Cardiac fibroblast (primary cell): ENCODE measurements at regions not wholly inside any gene's neighbourhood (a gene's known extent, or its start where the extent isn't known, plus 50 kb on each side); places are given as distances from the start of the nearest gene placed in this dataset.

Source experiments
- DNase-seq, 2 donors: peaks; one replicate each; pipeline versions ENCODE4 v3.0.0 to v3.0.0-alpha.2; 2010; ENCODE audit warnings: low read depth in 2 of 2
- H3K4me3 ChIP-seq, 2 donors: replicated peaks in 1 of 2; 1 replicate in 1 of 2; 2 replicates in 1 of 2; pipeline ENCODE4 v1.5.1; 2011; ENCODE audit warnings: low read depth in 2 of 2, low read length in 2 of 2, mild to moderate bottlenecking in 2 of 2, moderate library complexity in 1 of 2
- TF ChIP-seq, protein P1 (sequence below): IDR thresholded peaks from one replicate; pipeline ENCODE4 v1.5.1; 2011; ENCODE audit warnings: low read depth, mild to moderate bottlenecking, low read length, inconsistent platforms

DNA sequence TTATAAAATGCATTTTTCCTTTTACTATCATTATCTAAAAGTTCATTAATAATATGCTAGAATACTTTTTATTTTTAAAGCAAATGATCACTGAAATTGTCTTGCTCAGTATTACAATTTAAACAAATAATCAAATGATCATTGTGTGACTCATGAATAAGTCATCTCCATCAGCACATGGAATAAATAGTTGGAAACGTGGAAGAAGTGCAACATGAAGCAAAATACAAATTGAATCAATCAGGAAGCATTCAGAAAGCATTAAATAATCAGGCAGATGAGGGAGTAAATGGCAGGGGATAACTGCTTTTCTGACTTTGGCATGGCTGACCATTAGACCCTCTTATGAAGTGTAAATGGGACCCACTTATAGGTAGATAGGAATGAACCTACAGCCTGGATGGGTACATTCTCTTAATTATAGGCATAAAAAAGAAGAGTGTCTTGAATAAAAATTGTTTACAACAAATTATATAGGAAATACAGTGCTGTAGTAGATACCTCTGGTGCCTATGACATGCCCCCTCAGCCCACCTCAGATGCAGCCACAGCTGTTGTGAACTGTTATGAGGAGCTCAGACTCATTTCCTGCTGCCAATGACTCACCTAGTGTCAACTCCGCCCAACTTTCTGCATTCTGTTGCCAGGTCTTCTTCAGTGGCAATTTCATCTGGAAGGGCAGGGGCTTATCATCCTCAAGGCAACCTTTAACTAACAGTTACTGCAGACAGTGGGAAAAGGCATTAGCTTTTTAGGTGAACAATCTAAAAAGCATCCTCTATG, 936.0 kb downstream of the TRIB2 start:
- DNase-seq: peak in 1 of 2 donors; percentile 79
- TF ChIP-seq, protein P1, sequence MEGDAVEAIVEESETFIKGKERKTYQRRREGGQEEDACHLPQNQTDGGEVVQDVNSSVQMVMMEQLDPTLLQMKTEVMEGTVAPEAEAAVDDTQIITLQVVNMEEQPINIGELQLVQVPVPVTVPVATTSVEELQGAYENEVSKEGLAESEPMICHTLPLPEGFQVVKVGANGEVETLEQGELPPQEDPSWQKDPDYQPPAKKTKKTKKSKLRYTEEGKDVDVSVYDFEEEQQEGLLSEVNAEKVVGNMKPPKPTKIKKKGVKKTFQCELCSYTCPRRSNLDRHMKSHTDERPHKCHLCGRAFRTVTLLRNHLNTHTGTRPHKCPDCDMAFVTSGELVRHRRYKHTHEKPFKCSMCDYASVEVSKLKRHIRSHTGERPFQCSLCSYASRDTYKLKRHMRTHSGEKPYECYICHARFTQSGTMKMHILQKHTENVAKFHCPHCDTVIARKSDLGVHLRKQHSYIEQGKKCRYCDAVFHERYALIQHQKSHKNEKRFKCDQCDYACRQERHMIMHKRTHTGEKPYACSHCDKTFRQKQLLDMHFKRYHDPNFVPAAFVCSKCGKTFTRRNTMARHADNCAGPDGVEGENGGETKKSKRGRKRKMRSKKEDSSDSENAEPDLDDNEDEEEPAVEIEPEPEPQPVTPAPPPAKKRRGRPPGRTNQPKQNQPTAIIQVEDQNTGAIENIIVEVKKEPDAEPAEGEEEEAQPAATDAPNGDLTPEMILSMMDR: no peak
- no peak overlapping the region for H3K4me3 ChIP-seq

DNA sequence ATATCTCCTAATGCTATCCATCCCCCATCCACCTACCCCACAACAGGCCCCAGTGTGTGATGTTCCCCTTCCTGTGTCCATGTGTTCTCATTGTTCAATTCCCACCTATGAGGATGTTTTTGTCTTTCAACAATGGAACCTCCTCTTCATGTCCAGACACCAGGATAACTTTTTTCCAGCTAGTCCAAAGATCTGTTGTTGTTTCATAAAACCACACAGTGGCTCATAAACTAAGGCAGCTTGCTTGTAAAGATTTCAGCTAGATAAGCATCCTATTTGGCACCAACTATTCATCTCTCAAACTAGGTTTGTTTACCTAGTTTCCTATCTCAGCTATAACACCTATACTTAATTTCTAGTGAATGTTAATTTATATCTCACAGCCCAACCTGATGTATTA, 937.7 kb downstream of the TRIB2 start:
- H3K4me3 ChIP-seq: no peak overlapping the region
- no peak for DNase-seq
- TF ChIP-seq, protein P1: no peak

DNA sequence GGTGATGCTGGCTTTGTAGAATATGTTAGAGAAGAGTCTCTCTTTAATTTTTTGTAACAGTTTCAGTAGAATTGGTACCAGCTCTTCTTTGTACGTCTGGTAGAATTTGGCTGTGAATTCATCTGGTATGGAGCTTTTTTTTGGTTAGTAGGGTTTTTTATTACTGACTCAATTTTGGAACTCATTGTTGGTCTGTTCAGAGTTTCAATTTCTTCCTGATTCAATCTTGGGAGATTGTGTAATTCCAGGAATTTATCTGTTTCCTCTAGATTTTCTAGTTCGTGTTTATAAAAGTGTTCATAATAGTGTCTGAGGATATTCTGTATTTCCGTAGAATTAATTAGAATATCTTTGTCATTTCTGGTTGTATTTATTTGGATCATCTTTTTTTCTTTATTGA, 943.5 kb downstream of the TRIB2 start:
- DNase-seq: peak in 1 of 2 donors; percentile 28
- TF ChIP-seq, protein P1: no peak
- H3K4me3 ChIP-seq: no peak overlapping the region

DNA sequence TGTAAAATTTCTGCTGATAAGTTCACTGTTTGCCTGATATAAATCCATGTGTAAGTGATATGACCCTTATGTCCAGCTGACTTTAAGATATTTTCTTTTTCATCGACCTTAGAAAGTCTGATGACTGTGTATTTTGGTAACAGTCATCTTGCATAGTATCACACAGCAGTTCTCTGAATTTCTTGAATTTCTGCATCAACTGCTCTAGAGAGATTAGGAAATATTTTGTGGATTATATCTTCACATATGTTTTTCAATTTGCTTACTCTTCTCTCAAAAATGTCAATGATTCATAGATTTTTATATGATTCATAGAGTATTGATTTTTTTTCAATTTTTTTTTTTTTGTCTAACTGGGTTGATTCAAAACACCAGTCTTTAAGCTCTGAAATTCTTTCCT, 945.3 kb downstream of the TRIB2 start:
- H3K4me3 ChIP-seq: no peak overlapping the region
- peak in 1 of 2 donors; percentile 73 for DNase-seq
- TF ChIP-seq, protein P1: no peak

DNA sequence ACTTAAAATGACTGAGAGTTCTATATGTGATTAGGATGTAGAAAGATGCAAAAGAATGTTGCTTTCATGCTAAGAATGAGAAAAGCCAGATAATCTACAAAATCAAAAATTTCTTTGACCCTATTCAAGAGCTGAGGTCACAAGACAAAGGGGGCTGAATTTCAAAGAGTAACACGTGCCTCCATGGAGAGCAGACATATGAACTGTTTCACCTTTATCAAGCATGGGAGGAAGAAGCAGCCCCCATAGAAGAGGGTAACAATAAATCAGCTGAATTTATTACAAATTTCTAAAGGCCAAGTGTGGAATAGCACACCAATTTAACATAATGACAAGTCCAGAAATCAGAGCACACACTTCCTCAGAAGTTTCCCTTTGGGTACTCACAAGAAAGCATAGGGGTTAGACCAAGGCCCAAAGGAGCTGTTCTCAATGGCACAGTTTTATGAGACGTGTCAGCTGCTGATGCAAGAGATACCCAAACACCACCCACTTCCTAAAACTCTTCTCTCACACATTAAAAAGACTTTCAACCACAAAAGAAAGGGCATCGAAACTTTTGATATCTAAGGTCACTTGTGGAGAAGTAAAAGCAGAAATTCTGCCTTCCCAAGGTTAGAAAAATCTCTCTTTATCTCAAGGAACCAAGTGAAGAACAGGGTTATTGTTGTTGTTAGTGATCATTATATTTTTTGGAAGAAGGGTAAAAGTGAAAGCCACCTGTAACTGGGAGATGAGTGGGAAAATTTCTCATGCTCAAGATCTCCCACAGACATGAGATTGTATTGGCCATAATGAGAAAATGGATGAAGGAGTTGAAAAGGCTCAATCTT, 950.1 kb downstream of the TRIB2 start:
- DNase-seq: no peak
- TF ChIP-seq, protein P1: no peak

DNA sequence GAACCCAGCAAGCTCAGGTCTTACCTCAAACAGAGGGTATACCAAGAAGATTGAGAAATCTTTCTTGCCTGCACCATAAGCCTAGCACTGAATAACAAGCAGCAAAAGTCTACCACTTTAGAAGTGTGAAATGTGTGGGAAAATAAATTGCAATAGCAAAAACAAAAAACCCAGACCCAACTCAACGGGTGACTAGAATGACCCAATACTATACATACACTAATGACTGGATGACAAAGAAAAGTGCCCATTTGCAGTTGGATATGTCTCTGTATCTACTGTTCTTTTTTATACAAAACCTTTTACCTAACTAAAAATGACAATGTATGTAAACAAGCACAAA, 950.6 kb downstream of the TRIB2 start:
- no peak overlapping the region for H3K4me3 ChIP-seq
- no peak for DNase-seq
- TF ChIP-seq, protein P1: no peak

More for the DNA sequence above, 950.1 kb downstream of the TRIB2 start:
- no peak overlapping the region for H3K4me3 ChIP-seq
